ENCODE measurements at regions not wholly inside any gene's neighbourhood (a gene's known extent, or its start where the extent isn't known, plus 50 kb on each side); places are given as distances from the start of the nearest gene placed in this dataset.
A peak's percentile ranks its signal among the peaks of the same experiment; 100 is the strongest.

DNA sequence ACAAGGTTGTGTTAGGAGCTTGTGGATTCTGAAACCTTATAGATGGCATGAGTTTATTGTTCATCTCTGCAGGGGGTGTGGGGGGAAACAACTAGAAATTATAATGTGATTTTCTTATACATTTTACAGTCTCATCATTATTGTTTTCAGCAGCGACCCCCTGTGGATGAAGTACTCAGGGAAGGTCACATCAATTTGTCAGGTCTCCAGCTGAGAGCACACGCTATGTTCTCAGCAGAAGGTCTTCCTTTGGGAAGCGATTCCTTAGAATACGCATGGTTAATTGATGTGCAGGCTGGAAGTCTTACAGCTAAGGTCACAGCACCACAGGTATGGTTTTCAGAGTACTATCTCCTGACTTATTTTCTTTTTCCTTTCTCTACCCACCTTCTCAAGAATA is 72.2 kb downstream of the BLTP1 start:
- Histone ChIP-seq H3K36me3 (ENCODE audit: control insufficient read depth, insufficient read depth, low read length) (no peaks in the 10 kb centered on the region), H3K4me3 (replicated peaks in 1 of 4; ENCODE audit: control extremely low read depth in 1 of 4, insufficient read depth in 1 of 4, low read depth in 3 of 4, low read length in 4 of 4) (no peak overlapping the region), H3K9ac (ENCODE audit: insufficient read depth, low read length) (no peak overlapping the region), H3K79me2 (ENCODE audit: control insufficient read depth, insufficient read depth, low read length) (no peaks in the 10 kb centered on the region), H4K20me1 (ENCODE audit: control insufficient read depth, extremely low read depth, insufficient read depth, low read length) (no peaks in the 10 kb centered on the region), H3K4me1 (ENCODE audit: control insufficient read depth, extremely low read depth, insufficient read depth, low read length) (no peaks in the 10 kb centered on the region), H2AFZ (ENCODE audit: low read length) (no peak overlapping the region), H3K27me3 (ENCODE audit: control insufficient read depth, insufficient read depth, low read length) (no peaks in the 10 kb centered on the region), H3K4me2 (ENCODE audit: extremely low read depth, insufficient read depth, low read length) (no peak overlapping the region), H3K27ac (ENCODE audit: insufficient read depth, low read length) (no peak overlapping the region), H3K9me3 (ENCODE audit: control insufficient read depth, insufficient read depth, low read depth, low read length) (no peaks in the 10 kb centered on the region)
- TF ChIP-seq EZH2 (IDR thresholded peaks at IDR 0.05; ENCODE audit: low read length, missing control alignments): no peak
- TF ChIP-seq, protein P1, sequence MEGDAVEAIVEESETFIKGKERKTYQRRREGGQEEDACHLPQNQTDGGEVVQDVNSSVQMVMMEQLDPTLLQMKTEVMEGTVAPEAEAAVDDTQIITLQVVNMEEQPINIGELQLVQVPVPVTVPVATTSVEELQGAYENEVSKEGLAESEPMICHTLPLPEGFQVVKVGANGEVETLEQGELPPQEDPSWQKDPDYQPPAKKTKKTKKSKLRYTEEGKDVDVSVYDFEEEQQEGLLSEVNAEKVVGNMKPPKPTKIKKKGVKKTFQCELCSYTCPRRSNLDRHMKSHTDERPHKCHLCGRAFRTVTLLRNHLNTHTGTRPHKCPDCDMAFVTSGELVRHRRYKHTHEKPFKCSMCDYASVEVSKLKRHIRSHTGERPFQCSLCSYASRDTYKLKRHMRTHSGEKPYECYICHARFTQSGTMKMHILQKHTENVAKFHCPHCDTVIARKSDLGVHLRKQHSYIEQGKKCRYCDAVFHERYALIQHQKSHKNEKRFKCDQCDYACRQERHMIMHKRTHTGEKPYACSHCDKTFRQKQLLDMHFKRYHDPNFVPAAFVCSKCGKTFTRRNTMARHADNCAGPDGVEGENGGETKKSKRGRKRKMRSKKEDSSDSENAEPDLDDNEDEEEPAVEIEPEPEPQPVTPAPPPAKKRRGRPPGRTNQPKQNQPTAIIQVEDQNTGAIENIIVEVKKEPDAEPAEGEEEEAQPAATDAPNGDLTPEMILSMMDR (conservative IDR thresholded peaks at IDR 0.05 in 1 of 2, IDR thresholded peaks at IDR 0.05 in 1 of 2; ENCODE audit: low read depth in 1 of 2, low read length in 2 of 2): peak in 1 of 2 donors; percentile 53
- peak; percentile 3 to 39 for DNase-seq (ENCODE audit: low read depth in 2 of 2)

DNA sequence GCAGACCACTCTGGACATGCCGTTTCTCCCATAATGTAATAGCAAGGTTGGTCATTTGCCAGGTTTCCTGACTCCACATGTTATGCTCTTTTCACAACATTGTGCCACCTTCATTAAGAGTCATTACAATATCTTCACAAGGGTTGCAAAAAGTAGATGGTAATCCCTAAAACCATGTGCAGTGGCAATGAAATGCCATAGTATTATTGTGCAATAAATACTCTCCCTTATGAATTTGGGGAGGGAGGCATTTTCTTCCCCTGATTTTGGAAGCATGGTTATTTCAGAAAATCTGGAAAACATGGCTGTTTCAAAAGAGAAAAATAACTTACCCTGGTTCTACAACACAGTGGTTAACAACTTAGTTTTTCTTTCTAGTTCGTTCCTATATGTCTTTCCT is 75.1 kb downstream of the BLTP1 start:
- H3K4me2 ChIP-seq (ENCODE audit: extremely low read depth, insufficient read depth, low read length): no peak overlapping the region
- TF ChIP-seq EZH2 (IDR thresholded peaks at IDR 0.05; ENCODE audit: low read length, missing control alignments): no peak
- TF ChIP-seq, protein P1 (conservative IDR thresholded peaks at IDR 0.05 in 1 of 2, IDR thresholded peaks at IDR 0.05 in 1 of 2; ENCODE audit: low read depth in 1 of 2, low read length in 2 of 2): no peak
- H3K9me3 ChIP-seq (ENCODE audit: control insufficient read depth, insufficient read depth, low read depth, low read length): no peaks in the 10 kb centered on the region
- H3K9ac ChIP-seq (ENCODE audit: insufficient read depth, low read length): no peak overlapping the region
- H3K79me2 ChIP-seq (ENCODE audit: control insufficient read depth, insufficient read depth, low read length): no peaks in the 10 kb centered on the region
- H3K27me3 ChIP-seq (ENCODE audit: control insufficient read depth, insufficient read depth, low read length): no peaks in the 10 kb centered on the region
- no peaks in the 10 kb centered on the region for H4K20me1 ChIP-seq (ENCODE audit: control insufficient read depth, extremely low read depth, insufficient read depth, low read length)
- H3K27ac ChIP-seq (ENCODE audit: insufficient read depth, low read length): no peak overlapping the region
- H3K4me3 ChIP-seq (replicated peaks in 1 of 4; ENCODE audit: control extremely low read depth in 1 of 4, insufficient read depth in 1 of 4, low read depth in 3 of 4, low read length in 4 of 4): no peak overlapping the region
- H3K36me3 ChIP-seq (ENCODE audit: control insufficient read depth, insufficient read depth, low read length): no peaks in the 10 kb centered on the region
- no peak overlapping the region for H2AFZ ChIP-seq (ENCODE audit: low read length)
- no peaks in the 10 kb centered on the region for H3K4me1 ChIP-seq (ENCODE audit: control insufficient read depth, extremely low read depth, insufficient read depth, low read length)
- no peak for DNase-seq (ENCODE audit: low read depth in 2 of 2)

DNA sequence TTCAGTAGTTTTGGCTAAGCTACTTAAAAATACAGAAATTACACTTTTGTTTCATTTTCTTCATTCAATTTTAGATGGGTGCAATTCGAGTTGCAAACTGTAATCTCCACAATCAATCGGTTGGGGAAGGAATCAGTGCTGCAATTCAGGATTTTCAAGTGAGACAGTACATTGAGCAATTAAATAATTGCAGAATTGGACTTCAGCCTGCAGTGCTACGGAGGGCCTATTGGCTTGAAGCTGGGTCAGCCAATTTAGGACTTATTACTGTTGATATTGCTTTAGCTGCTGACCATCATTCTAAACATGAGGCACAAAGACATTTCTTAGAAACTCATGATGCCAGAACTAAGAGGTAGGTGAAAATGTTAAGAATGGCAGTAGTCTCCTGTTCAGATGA is 77.7 kb downstream of the BLTP1 start:
- no peak for DNase-seq (ENCODE audit: low read depth in 2 of 2)

More for the DNA sequence above, 77.7 kb downstream of the BLTP1 start:
- Histone ChIP-seq H3K27me3 (ENCODE audit: control insufficient read depth, insufficient read depth, low read length) (no peaks in the 10 kb centered on the region), H3K4me1 (ENCODE audit: control insufficient read depth, extremely low read depth, insufficient read depth, low read length) (no peaks in the 10 kb centered on the region), H3K36me3 (ENCODE audit: control insufficient read depth, insufficient read depth, low read length) (no peaks in the 10 kb centered on the region), H3K9ac (ENCODE audit: insufficient read depth, low read length) (no peak overlapping the region), H3K9me3 (ENCODE audit: control insufficient read depth, insufficient read depth, low read depth, low read length) (no peaks in the 10 kb centered on the region), H4K20me1 (ENCODE audit: control insufficient read depth, extremely low read depth, insufficient read depth, low read length) (no peaks in the 10 kb centered on the region), H2AFZ (ENCODE audit: low read length) (no peak overlapping the region), H3K79me2 (ENCODE audit: control insufficient read depth, insufficient read depth, low read length) (no peaks in the 10 kb centered on the region), H3K4me2 (ENCODE audit: extremely low read depth, insufficient read depth, low read length) (no peak overlapping the region), H3K4me3 (replicated peaks in 1 of 4; ENCODE audit: control extremely low read depth in 1 of 4, insufficient read depth in 1 of 4, low read depth in 3 of 4, low read length in 4 of 4) (no peak overlapping the region), H3K27ac (ENCODE audit: insufficient read depth, low read length) (no peak overlapping the region)
- no peak for TF ChIP-seq EZH2 (IDR thresholded peaks at IDR 0.05; ENCODE audit: low read length, missing control alignments)
- TF ChIP-seq, protein P1 (conservative IDR thresholded peaks at IDR 0.05 in 1 of 2, IDR thresholded peaks at IDR 0.05 in 1 of 2; ENCODE audit: low read depth in 1 of 2, low read length in 2 of 2): no peak

All from fibroblast of lung (primary cell).